Fibroblast of lung (primary cell): ENCODE measurements at regions not wholly inside any gene's neighbourhood (a gene's known extent, or its start where the extent isn't known, plus 50 kb on each side); places are given as distances from the start of the nearest gene placed in this dataset.

Experiments
- DNase-seq, 2 donors: peaks; one replicate each; pipeline versions ENCODE4 v3.0.0 to v3.0.0-alpha.2; 2010; ENCODE audit warnings: low read depth in 2 of 2
- H2AFZ ChIP-seq: 2 replicates; pipeline ENCODE4 v1.5.1; 2012; ENCODE audit warnings: low read length, control low read depth, inconsistent platforms
- H3K27ac ChIP-seq: 2 replicates; pipeline ENCODE4 v1.5.1; 2011; ENCODE audit warnings: low read length, control low read depth; ENCODE audit not compliant: insufficient read depth
- H3K27me3 ChIP-seq: 2 replicates; pipeline ENCODE4 v1.5.1; 2011; ENCODE audit warnings: mild to moderate bottlenecking, low read length; ENCODE audit not compliant: control insufficient read depth, insufficient read depth
- H3K36me3 ChIP-seq: 2 replicates; pipeline ENCODE4 v1.5.1; 2011; ENCODE audit warnings: low read length; ENCODE audit not compliant: control insufficient read depth, insufficient read depth
- H3K4me1 ChIP-seq: 2 replicates; pipeline ENCODE4 v1.5.1; 2011; ENCODE audit warnings: low read length; ENCODE audit not compliant: control insufficient read depth, insufficient read depth; ENCODE audit errors: extremely low read depth
- H3K4me2 ChIP-seq: 2 replicates; pipeline ENCODE4 v1.5.1; 2011; ENCODE audit warnings: low read length, control low read depth; ENCODE audit not compliant: insufficient read depth; ENCODE audit errors: extremely low read depth
- H3K4me3 ChIP-seq, 4 experiments: fragments of 200-600 bp in 1 of 4; sonication (generic) in 1 of 4; replicated peaks in 1 of 4; 2 replicates each; pipeline ENCODE4 v1.5.1; 2011 to 2016; ENCODE audit warnings: low read length in 4 of 4, low read depth in 3 of 4, mild to moderate bottlenecking in 3 of 4, control low read depth in 2 of 4, inconsistent platforms in 1 of 4, mixed read lengths in 1 of 4; ENCODE audit not compliant: insufficient read depth in 1 of 4; ENCODE audit errors: control extremely low read depth in 1 of 4
- H3K79me2 ChIP-seq: 2 replicates; pipeline ENCODE4 v1.5.1; 2012; ENCODE audit warnings: mild to moderate bottlenecking, low read length, inconsistent platforms; ENCODE audit not compliant: control insufficient read depth, insufficient read depth
- H3K9ac ChIP-seq: 2 replicates; pipeline ENCODE4 v1.5.1; 2011; ENCODE audit warnings: mild to moderate bottlenecking, low read length, control low read depth; ENCODE audit not compliant: insufficient read depth
- H3K9me3 ChIP-seq: 2 replicates; pipeline ENCODE4 v1.5.1; 2012; ENCODE audit warnings: low read depth, low read length; ENCODE audit not compliant: control insufficient read depth, insufficient read depth
- H4K20me1 ChIP-seq: 2 replicates; pipeline ENCODE4 v1.5.1; 2011; ENCODE audit warnings: low read length; ENCODE audit not compliant: control insufficient read depth, insufficient read depth; ENCODE audit errors: extremely low read depth
- CTCF ChIP-seq, 2 donors: IDR thresholded peaks in 1 of 2; conservative IDR thresholded peaks in 1 of 2; 1 replicate in 1 of 2; 2 replicates in 1 of 2; pipeline ENCODE4 v1.5.1; 2011 to 2012; ENCODE audit warnings: low read length in 2 of 2, control low read depth in 1 of 2, inconsistent platforms in 1 of 2, low read depth in 1 of 2, mild to moderate bottlenecking in 1 of 2
- EZH2 ChIP-seq: IDR thresholded peaks from 2 replicates; pipeline ENCODE4 v1.5.1; 2012; ENCODE audit warnings: low read length, control low read depth, mild to moderate bottlenecking; ENCODE audit errors: missing control alignments

GRCh38 chr15:25230442-25230841 lies 208.4 kb downstream of the UBE3A start:
- no peak overlapping the region for H3K4me2 ChIP-seq
- TF ChIP-seq CTCF (conservative IDR thresholded peaks at IDR 0.05 in 1 of 2, IDR thresholded peaks at IDR 0.05 in 1 of 2; ENCODE audit: low read depth in 1 of 2, low read length in 2 of 2) = no peak
- TF ChIP-seq EZH2 = no peak
- H3K27me3 ChIP-seq = no peaks in the 10 kb centered on the region
- H3K27ac ChIP-seq = no peak overlapping the region
- H3K9ac ChIP-seq = no peak overlapping the region
- H3K36me3 ChIP-seq = no peaks in the 10 kb centered on the region
- H4K20me1 ChIP-seq = no peaks in the 10 kb centered on the region
- H3K79me2 ChIP-seq = no peaks in the 10 kb centered on the region
- H3K4me3 ChIP-seq = no peak overlapping the region
- no peaks in the 10 kb centered on the region for H3K4me1 ChIP-seq
- no peak for DNase-seq
- H3K9me3 ChIP-seq = no peaks in the 10 kb centered on the region
- H2AFZ ChIP-seq = no peak overlapping the region

- H3K9me3 ChIP-seq = no peaks in the 10 kb centered on the region
- no peak overlapping the region for H3K4me3 ChIP-seq
- H4K20me1 ChIP-seq = no peaks in the 10 kb centered on the region
- H2AFZ ChIP-seq = no peak overlapping the region
- H3K9ac ChIP-seq = no peak overlapping the region
- H3K36me3 ChIP-seq = no peaks in the 10 kb centered on the region
- no peaks in the 10 kb centered on the region for H3K79me2 ChIP-seq
- TF ChIP-seq EZH2 (no peak), CTCF (conservative IDR thresholded peaks at IDR 0.05 in 1 of 2, IDR thresholded peaks at IDR 0.05 in 1 of 2; ENCODE audit: low read depth in 1 of 2, low read length in 2 of 2) (no peak)
- no peak overlapping the region for H3K27ac ChIP-seq
- no peak for DNase-seq
- H3K27me3 ChIP-seq = no peaks in the 10 kb centered on the region
- H3K4me1 ChIP-seq = no peaks in the 10 kb centered on the region
- no peak overlapping the region for H3K4me2 ChIP-seq
Observed at GRCh38 chr15:25233766-25234350, 205.0 kb downstream of the UBE3A start.

- Histone ChIP-seq H3K9me3 (no peaks in the 10 kb centered on the region), H3K36me3 (no peaks in the 10 kb centered on the region), H3K27ac (no peak overlapping the region), H3K79me2 (no peaks in the 10 kb centered on the region), H3K9ac (no peak overlapping the region), H3K4me1 (no peaks in the 10 kb centered on the region), H4K20me1 (no peaks in the 10 kb centered on the region), H2AFZ (no peak overlapping the region), H3K4me3 (no peak overlapping the region), H3K27me3 (no peaks in the 10 kb centered on the region), H3K4me2 (no peak overlapping the region)
- no peak for TF ChIP-seq CTCF (conservative IDR thresholded peaks at IDR 0.05 in 1 of 2, IDR thresholded peaks at IDR 0.05 in 1 of 2; ENCODE audit: low read depth in 1 of 2, low read length in 2 of 2)
- no peak for TF ChIP-seq EZH2
- DNase-seq = no peak
Observed at GRCh38 chr15:25234831-25235230, 204.0 kb downstream of the UBE3A start.
